ENCODE measurements at regions not wholly inside any gene's neighbourhood (a gene's known extent, or its start where the extent isn't known, plus 50 kb on each side); places are given as distances from the start of the nearest gene placed in this dataset.

DNA sequence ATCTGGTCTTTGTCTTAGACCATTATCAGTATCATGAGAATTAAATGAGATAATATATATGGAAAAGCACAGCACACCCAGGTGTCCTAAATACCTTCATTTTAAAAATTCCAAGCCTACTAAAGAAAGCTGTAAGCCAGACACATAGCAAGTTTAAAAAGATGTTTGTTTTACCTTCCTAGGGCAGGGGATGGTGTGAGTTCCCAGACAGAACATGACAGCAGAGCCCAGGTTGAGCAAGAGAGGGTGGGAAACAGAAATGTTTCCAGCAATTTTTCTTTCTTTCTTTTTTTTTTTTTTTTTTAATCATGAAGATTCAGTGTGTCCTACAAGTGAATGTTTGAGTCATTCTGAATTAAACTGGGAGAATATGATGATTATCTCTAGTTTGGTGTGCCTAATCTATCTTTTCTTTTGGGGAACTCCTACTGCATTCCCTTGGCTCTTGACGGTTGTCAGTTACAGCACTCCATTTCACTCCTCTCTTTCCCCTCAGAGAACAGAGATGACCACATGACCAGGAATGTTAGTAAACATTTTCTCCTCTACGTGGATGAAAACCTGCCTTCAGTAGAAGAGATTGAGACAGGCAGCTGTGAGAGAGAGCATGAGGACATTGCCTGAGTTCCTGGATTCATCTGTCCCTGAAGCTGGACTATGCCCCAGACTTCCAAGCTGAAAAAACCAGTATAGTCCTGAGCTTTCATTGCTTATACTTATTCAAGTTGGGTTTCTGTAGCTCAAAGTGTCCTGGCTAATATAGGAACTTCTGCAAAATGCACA is 54.5 kb upstream of the ARL14 start:
- no peak for DNase-seq

GRCh38 chr3:160618878-160619277 is 53.5 kb upstream of the KPNA4 start:
- peak; percentile 17 for DNase-seq

GRCh38 chr3:160618363-160618762 is 53.0 kb upstream of the KPNA4 start:
- no peak for DNase-seq

- DNase-seq = no peak
These were observed 52.3 kb upstream of the KPNA4 start for GRCh38 chr3:160617636-160618035.

GRCh38 chr3:160616716-160617115 is 51.3 kb upstream of the KPNA4 start:
- no peak for DNase-seq

DNA sequence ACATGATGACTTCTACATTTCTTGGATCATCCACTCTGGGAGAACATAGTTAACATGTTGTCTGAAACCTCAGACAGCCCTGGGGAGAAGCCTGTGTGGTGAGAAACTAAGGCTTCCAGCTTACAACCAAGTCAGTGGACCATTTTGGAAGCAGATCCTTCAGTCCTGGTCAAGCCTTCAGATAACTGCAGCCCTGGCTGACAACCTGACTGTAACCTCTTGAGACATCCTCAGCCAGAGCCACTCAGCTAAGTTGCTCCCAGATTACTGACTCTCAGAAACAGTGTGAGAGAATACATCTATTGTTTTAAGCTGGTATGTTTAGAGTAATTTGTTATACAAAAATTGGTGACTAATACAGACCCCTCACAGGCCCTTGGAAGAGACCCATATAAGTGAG is 50.9 kb upstream of the KPNA4 start:
- no peak for DNase-seq
